HG03159 (cell line): ENCODE measurements at regions not wholly inside any gene's neighbourhood (a gene's known extent, or its start where the extent isn't known, plus 50 kb on each side); places are given as distances from the start of the nearest gene placed in this dataset.

ENCODE experiments used
- ATAC-seq: cut with Tn5 transposase; IDR thresholded peaks from one replicate; pipeline ENCODE4 v1.9.1; 2021; ENCODE audit warnings: mild to moderate bottlenecking, moderate library complexity; ENCODE audit not compliant: unreplicated experiment

- no peak for ATAC-seq
Measured at GRCh38 chr14:45400950-45401640, 148.1 kb upstream of the MIS18BP1 start.

GRCh38 chr14:45400509-45400908 is 147.5 kb upstream of the MIS18BP1 start:
- ATAC-seq = no peak

GRCh38 chr14:45381091-45381490 is 128.1 kb upstream of the MIS18BP1 start:
- ATAC-seq = no peak

- ATAC-seq = no peak
Measured at GRCh38 chr14:45377166-45377565, 124.2 kb upstream of the MIS18BP1 start.

GRCh38 chr14:45373877-45374276 is 120.9 kb upstream of the MIS18BP1 start:
- ATAC-seq = no peak

- no peak for ATAC-seq
Measured at GRCh38 chr14:45364565-45365156, 111.7 kb upstream of the MIS18BP1 start.

GRCh38 chr14:45362505-45362904 is 109.5 kb upstream of the MIS18BP1 start:
- no peak for ATAC-seq

- ATAC-seq = no peak
Measured at GRCh38 chr14:45361727-45362126, 108.7 kb upstream of the MIS18BP1 start.

- ATAC-seq = no peak
Measured at GRCh38 chr14:45359746-45360145, 106.7 kb upstream of the MIS18BP1 start.

GRCh38 chr14:45332360-45332988 is 79.5 kb upstream of the MIS18BP1 start:
- no peak for ATAC-seq

- no peak for ATAC-seq
Measured at GRCh38 chr14:45308745-45309397, 55.9 kb upstream of the MIS18BP1 start.
